Thoracic aorta (tissue), 2 donors: ENCODE measurements at regions not wholly inside any gene's neighbourhood (a gene's known extent, or its start where the extent isn't known, plus 50 kb on each side); places are given as distances from the start of the nearest gene placed in this dataset.

Source experiments
- ATAC-seq: fragments of 150-250 bp; one replicate; pipeline ENCODE4 v1.8.0; 2017; ENCODE audit warnings: low read depth; ENCODE audit not compliant: insufficient number of reproducible peaks, low FRiP score
- DNase-seq: peaks from one replicate; pipeline ENCODE4 v3.0.0-alpha.2; 2020; ENCODE audit warnings: low spot score
- H3K27ac ChIP-seq, 2 donors: fragments of 200-600 bp; sonication (generic); 1 replicate in 1 of 2; 2 replicates in 1 of 2; pipeline ENCODE4 v1.5.1; 2016; ENCODE audit warnings: mild to moderate bottlenecking in 2 of 2, moderate library complexity in 2 of 2
- H3K27me3 ChIP-seq: fragments of 200-600 bp; sonication (generic); replicated peaks from 2 replicates; pipeline ENCODE4 v1.6.0; 2016; ENCODE audit warnings: mild to moderate bottlenecking; ENCODE audit not compliant: insufficient read depth
- H3K36me3 ChIP-seq: fragments of 200-600 bp; sonication (generic); one replicate; pipeline ENCODE4 v1.5.1; 2016
- H3K4me1 ChIP-seq, 2 donors: fragments of 200-600 bp; sonication (generic); 1 replicate in 1 of 2; 2 replicates in 1 of 2; pipeline versions ENCODE4 v1.5.1 to v1.6.0; 2016; ENCODE audit warnings: low read depth in 2 of 2, mild to moderate bottlenecking in 1 of 2; ENCODE audit not compliant: control insufficient read depth in 1 of 2
- H3K4me3 ChIP-seq: fragments of 200-600 bp; sonication (generic); 2 replicates; pipeline ENCODE4 v1.5.1; 2016; ENCODE audit warnings: mild to moderate bottlenecking
- H3K9me3 ChIP-seq: fragments of 200-600 bp; sonication (generic); 2 replicates; pipeline ENCODE4 v1.5.1; 2016
- TF ChIP-seq, protein P1 (sequence below): fragments of 200-600 bp; sonication (generic); IDR thresholded peaks from one replicate; pipeline ENCODE4 v1.5.1; 2019; ENCODE audit warnings: antibody characterized with exemption

GRCh38 chr5:149437391-149438040, 58.4 kb upstream of the IL17B start:
- H3K36me3 ChIP-seq = no peaks in the 10 kb centered on the region
- H3K27ac ChIP-seq = no peak overlapping the region
- H3K4me1 ChIP-seq = peaks cover 0 to 10% of the 10 kb centered on the region in 2 donors
- no peak for DNase-seq
- H3K27me3 ChIP-seq = no peaks in the 10 kb centered on the region
- no peak overlapping the region for H3K4me3 ChIP-seq
- H3K9me3 ChIP-seq = no peaks in the 10 kb centered on the region
- no peak for ATAC-seq
- TF ChIP-seq, protein P1, sequence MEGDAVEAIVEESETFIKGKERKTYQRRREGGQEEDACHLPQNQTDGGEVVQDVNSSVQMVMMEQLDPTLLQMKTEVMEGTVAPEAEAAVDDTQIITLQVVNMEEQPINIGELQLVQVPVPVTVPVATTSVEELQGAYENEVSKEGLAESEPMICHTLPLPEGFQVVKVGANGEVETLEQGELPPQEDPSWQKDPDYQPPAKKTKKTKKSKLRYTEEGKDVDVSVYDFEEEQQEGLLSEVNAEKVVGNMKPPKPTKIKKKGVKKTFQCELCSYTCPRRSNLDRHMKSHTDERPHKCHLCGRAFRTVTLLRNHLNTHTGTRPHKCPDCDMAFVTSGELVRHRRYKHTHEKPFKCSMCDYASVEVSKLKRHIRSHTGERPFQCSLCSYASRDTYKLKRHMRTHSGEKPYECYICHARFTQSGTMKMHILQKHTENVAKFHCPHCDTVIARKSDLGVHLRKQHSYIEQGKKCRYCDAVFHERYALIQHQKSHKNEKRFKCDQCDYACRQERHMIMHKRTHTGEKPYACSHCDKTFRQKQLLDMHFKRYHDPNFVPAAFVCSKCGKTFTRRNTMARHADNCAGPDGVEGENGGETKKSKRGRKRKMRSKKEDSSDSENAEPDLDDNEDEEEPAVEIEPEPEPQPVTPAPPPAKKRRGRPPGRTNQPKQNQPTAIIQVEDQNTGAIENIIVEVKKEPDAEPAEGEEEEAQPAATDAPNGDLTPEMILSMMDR = no peak

- H3K4me1 ChIP-seq = peaks cover 0 to 7% of the 10 kb centered on the region in 2 donors
- peak overlapping the region; percentile 96 to 97 for H3K27ac ChIP-seq
- H3K36me3 ChIP-seq = no peaks in the 10 kb centered on the region
- no peak for ATAC-seq
- no peaks in the 10 kb centered on the region for H3K9me3 ChIP-seq
- no peak overlapping the region for H3K4me3 ChIP-seq
- DNase-seq = no peak
- no peaks in the 10 kb centered on the region for H3K27me3 ChIP-seq
- TF ChIP-seq, protein P1 = no peak
These were observed 56.6 kb upstream of the IL17B start for GRCh38 chr5:149435660-149436059.

GRCh38 chr5:149435015-149435376, 55.9 kb upstream of the IL17B start:
- Histone ChIP-seq H3K9me3 (no peaks in the 10 kb centered on the region), H3K27me3 (no peaks in the 10 kb centered on the region), H3K4me3 (no peak overlapping the region), H3K4me1 (peaks cover 0 to 14% of the 10 kb centered on the region in 2 donors), H3K36me3 (peaks cover 2% of the 10 kb centered on the region), H3K27ac (peak overlapping the region; percentile 96 to 97)
- TF ChIP-seq, protein P1 = no peak
- no peak for ATAC-seq
- DNase-seq = no peak

DNA sequence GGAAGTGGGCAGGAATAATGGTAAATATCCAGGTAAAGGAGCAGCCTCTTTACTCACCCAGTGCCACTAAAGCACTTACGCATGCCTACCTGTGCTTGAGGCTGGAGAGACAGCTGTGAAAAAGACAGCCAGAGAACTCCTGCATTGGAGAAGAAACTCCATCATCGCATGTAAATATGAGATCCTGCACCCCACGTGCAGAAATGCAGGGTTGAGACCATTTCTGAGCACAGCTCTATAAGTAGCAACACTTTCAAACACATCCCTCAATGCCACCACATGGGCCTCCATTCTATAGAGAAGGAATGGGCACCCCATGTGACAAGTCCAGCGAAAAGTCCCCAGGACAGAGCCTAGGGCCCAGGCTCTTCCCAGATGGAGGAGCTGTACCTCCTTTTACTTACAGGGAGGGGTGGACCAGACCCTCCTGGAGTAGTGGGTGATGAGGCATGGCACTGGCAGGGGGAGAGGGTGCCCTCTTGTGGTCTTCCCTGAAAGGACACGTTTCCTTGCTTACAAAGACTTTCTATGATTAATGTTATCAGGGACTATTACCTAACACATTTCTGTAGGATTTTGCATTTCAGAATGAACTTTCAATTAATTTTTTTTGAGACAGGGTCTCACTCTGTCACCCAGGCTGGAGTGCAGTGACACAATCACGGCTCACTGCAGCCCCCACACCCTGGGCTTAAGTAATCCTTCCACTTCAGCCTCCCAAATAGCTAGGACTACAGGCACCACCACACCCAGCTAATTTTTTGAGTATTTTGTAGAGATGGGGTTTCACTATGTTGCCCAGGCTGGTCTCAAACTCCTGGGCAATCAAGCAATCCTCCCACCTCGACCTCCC, 55.3 kb upstream of the IL17B start:
- Histone ChIP-seq H3K4me3 (no peak overlapping the region), H3K27ac (peak overlapping the region; percentile 96 to 97), H3K9me3 (no peaks in the 10 kb centered on the region), H3K27me3 (no peaks in the 10 kb centered on the region), H3K4me1 (peaks cover 0 to 19% of the 10 kb centered on the region in 2 donors), H3K36me3 (peaks cover 8% of the 10 kb centered on the region)
- DNase-seq (peak; percentile 73), ATAC-seq (no peak)
- TF ChIP-seq, protein P1 = peak; percentile 80

GRCh38 chr5:149433524-149434131, 54.5 kb upstream of the IL17B start:
- DNase-seq = no peak

More at GRCh38 chr5:149433524-149434131, 54.5 kb upstream of the IL17B start:
- TF ChIP-seq, protein P1 = no peak
- Histone ChIP-seq H3K36me3 (peaks cover 16% of the 10 kb centered on the region), H3K9me3 (no peaks in the 10 kb centered on the region), H3K27ac (peak overlapping the region; percentile 96 to 97), H3K4me3 (no peak overlapping the region), H3K4me1 (peaks cover 0 to 26% of the 10 kb centered on the region in 2 donors), H3K27me3 (no peaks in the 10 kb centered on the region)
- ATAC-seq = peak; percentile 1
